ENCODE measurements at regions not wholly inside any gene's neighbourhood (a gene's known extent, or its start where the extent isn't known, plus 50 kb on each side); places are given as distances from the start of the nearest gene placed in this dataset.
"Not testable (repeated sequence)": the region's sequence is repeated elsewhere in the genome, so short reads cannot be mapped to it uniquely, and the experiment has no call there.

DNA sequence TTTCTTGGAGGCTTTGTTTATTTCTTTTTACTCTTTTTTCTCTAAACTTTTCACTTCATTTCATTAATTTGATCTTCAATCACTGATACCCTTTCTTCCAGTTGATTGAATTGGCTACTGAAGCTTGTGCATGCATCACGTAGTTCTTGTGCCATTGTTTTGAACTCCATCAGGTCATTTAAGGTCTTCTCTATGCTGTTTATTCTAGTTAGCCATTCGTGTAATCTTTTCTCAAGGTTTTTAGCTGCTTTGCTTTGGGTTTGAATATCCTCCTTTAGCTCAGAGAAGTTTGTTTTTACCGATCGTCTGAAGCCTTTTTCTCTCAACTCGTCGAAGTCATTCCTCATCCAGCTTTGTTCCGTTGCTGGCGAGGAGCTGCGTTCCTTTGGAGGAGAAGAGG is 189.9 kb downstream of the TTC6 start:
- intact Hi-C loops (cut with micrococcal nuclease): not testable (repeated sequence)

DNA sequence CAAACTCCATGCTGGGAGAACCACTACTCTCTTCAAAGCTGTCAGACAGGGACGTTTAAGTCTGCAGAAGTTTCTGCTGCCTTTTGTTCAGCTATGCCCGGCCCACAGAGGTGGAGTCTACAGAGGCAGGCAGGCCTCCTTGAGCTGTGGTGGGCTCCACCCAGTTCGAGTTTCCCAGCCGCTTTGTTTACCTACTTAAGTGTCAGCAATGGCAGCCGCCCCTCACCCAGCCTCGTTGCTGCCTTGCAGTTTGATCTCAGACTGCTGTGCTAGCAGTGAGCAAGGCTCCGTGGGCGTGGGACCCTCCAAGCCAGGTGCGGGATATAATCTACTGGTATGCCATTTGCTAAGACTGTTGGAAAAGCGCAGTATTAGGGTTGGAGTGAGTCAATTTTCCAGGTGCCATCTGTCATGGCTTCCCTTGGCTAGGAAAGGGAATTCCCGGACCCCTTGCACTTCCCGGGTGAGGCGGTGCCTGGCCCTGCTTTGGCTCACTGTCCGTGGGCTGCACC is 190.7 kb downstream of the TTC6 start:
- intact Hi-C loops (cut with micrococcal nuclease): not testable (repeated sequence)

- intact Hi-C loops (cut with micrococcal nuclease): no loop called here
These were observed 192.6 kb downstream of the TTC6 start for GRCh38 chr14:37787879-37788494.

DNA sequence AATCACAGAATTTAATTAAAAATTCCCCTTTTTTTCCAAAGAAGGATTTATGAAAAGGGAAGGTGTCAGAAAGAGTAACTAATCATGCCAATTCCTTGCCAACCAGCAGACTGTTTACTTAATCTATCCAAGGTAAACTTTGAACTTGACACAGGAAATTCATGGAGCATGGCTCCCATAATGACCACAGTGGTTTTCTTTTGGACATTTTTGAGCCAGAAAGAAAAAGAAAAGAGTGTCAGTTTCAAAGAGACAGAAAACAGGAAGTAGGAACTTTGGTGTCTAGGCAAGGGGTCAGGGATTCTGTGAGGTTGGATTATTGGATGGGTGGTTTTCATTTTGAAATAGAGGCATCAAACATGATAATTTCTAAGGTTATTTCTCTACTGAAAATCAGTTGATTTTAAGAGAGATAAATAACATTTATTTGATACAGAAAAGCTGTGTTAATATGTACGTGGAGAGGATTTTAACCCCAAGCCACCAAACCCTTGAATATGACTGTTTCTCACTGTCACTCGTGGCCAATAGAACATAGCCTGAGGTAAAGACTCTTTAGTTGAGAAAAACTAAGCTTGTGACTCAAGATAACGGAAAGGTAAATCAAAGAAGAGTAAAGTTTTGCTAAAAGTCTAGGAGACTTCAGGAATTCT is 196.1 kb downstream of the TTC6 start:
- intact Hi-C loops (cut with micrococcal nuclease): no loop called here

DNA sequence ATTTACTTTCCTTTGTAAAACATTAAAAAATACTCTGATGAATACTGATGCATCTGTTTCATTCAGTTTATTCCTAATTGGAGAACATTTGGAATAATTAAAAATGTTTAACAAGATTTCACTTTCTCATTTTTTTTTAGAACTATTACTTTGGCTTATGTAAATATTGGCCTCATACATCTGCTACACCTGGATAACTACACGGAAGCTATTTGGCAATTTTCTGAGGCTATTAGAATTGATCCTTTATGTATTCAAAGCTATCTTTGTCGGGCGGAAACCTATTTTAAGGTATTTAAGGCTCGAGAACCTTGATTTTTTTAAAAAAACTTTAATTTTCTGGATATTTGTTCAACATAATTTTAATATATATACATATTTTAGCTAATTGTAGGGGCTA is 196.7 kb downstream of the TTC6 start:
- intact Hi-C loops (cut with micrococcal nuclease): no loop called here

GRCh38 chr14:37796703-37797416 is 201.4 kb downstream of the TTC6 start:
- intact Hi-C loops (cut with micrococcal nuclease): no loop called here

DNA sequence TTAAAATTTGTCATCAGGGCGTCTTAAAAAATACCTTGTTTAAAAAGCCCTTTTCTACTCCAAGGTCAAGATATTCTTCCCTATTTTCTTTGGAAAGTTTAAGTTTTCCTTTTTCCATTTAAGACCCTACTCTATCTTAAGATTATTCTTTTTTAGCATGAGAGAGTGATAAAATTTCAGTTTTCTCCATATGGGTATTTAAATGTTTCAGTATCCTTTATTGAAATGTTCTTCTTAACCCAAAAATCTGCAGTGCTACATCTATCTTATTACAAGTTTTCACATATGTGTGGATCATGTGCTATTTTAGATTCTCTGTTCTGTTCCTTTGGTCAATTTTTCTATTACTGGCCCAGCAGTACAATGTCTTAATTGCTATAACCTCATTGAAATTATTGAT is 202.2 kb downstream of the TTC6 start:
- intact Hi-C loops (cut with micrococcal nuclease): no loop called here

DNA sequence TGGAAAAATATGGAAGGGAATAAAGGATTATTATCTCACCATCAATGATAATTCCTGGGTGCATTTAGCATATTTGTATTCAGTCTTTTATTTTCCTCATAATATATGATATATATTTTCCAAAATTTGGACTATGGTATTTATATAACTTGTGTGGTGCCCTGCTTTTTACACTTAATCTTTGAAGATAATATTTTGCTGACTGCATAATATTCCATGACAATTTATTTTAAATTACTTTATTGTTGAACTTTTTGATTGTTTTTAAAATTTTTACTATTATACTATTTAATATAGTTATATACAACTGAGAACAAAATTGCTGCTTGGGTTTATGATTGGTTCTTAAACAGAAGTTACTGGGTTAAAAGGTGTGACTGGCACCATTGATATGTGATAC is 212.3 kb downstream of the TTC6 start:
- intact Hi-C loops (cut with micrococcal nuclease): no loop called here

- intact Hi-C loops (cut with micrococcal nuclease): no loop called here
These were observed 214.8 kb downstream of the TTC6 start for GRCh38 chr14:37810094-37810801.

DNA sequence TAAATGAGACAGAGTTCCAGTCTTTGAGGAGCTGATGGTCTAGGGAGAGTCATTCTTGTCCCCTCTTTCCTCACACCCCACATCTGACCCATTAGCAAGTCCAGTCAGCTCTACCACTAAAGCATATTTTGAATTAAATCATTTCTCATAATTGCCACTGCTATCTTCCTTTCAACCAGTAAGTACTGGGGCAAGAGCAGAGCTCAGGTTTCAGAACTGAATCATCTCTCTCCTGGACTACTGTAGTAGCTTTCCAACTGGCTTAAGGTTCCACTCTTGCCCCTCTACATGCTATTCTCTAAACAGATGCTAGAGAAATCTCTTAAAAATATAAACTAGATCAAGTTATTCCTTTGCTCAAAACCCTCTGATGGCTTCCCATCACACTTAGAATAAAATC is 218.3 kb downstream of the TTC6 start:
- intact Hi-C loops (cut with micrococcal nuclease): no loop called here

DNA sequence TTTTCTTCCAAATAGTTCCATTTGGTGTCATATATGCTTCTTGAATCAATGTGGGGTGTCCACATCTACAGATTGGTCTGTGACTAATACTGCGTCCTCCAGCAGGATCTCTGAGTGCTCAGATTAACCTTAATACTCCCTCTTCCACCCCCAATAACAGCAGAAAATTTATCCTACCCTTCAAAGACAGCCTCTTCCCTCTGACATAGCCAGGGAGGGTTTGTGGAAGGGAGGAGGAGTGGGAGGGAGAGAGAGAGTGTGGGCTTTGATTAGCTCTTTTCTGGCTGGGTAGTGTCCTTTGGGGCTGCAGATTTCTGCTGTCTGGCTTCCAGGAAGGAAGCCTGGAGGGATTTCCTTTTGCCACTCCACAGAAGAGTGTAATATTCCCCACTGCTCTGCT is 220.7 kb downstream of the TTC6 start:
- intact Hi-C loops (cut with micrococcal nuclease): no loop called here

DNA sequence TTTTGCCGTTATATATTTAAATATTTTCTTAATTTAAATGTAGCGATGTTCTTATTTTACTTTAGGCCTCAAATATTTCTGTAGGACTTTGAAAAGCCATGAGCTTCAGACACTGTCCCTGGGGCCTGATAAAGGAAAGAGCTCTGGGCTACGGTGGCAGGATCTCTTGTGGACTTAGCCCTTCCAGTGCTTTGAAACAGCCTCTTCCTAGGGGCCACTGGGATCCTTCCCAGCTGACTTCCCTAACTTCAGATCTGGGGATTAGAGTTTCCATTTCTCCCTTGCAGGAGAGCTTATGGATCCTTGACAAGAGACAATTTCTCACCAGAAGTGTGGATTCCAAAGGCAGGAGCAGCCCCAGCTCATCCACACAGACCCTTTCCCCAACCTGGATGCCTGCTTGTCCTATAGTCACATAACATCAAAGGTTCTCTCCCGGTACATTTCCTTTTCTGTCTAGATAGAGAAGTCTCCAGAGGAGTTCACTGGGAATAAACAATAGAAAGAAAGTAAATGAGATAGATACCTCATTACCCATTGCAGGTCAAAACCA is 221.4 kb downstream of the TTC6 start:
- intact Hi-C loops (cut with micrococcal nuclease): no loop called here

GRCh38 chr14:37819155-37820015 is 224.0 kb downstream of the TTC6 start:
- intact Hi-C loops (cut with micrococcal nuclease): no loop called here

DNA sequence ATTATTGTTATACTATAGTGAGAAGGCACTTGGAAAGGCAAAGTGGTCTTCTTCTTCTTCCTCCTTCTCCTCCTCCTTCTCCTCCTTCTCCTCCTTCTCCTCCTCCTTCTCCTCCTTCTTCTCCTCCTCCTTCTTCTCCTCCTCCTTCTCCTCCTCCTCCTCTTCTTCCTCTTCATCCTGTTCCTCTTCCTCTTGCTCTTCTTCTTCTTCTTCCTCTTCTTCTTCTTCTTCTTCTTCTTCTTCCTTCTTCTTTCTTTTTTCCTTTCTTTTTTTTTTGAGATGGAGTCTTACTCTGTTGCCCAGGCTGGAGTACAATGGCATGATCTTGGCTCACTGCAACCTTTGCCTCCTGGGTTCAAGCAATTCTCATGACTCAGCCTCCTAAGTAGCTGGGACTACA is 225.4 kb downstream of the TTC6 start:
- intact Hi-C loops (cut with micrococcal nuclease): not testable (repeated sequence)

GRCh38 chr14:37824939-37825712 is 229.7 kb downstream of the TTC6 start:
- intact Hi-C loops (cut with micrococcal nuclease): no loop called here

GRCh38 chr14:37826869-37827268 is 231.4 kb downstream of the TTC6 start:
- intact Hi-C loops (cut with micrococcal nuclease): no loop called here

DNA sequence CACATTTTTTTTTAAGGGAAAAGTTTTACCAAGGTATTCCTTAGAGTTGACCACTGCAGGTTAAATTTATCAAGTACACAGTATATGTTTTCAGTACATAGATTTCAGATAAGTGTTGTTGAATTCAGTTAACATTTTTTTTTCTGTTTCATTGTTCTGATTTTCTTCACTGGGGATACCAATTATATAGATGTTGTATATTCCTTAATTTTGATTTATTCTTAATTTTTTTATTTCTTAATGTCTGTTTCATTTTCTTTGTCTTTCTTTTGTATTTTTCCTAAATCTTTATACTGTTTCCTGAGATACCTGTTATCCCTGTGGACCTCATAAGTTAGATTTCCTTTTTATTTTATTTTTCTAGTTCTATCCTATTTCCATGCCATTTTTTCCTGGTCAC is 234.8 kb downstream of the TTC6 start:
- intact Hi-C loops (cut with micrococcal nuclease): no loop called here

DNA sequence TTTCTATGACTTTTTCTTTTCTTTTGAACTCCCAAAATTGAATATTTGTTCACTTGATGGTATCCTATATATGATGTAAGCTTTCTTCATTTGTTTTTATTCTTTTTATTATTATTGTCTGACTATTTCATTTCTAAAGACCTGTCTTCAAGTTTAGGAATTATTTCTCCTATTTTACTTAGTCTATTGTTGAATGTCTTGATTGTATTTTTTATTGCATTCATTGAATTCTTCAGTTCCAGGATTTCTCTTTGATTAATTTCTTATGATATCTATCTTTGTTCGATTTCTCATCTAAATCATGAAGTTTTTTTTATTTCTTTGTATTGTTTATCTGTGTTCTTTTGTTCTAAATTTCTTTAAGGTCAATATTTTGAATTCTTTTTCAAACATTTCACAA is 238.8 kb downstream of the TTC6 start:
- intact Hi-C loops (cut with micrococcal nuclease): no loop called here

GRCh38 chr14:37838778-37839177 is 243.3 kb downstream of the TTC6 start:
- intact Hi-C loops (cut with micrococcal nuclease): not testable (repeated sequence)

GRCh38 chr14:37841039-37841438 is 245.6 kb downstream of the TTC6 start:
- intact Hi-C loops (cut with micrococcal nuclease): not testable (repeated sequence)
